ENCODE measurements at regions not wholly inside any gene's neighbourhood (a gene's known extent, or its start where the extent isn't known, plus 50 kb on each side); places are given as distances from the start of the nearest gene placed in this dataset.

GRCh38 chr12:131345521-131346436 is 365.1 kb upstream of the SFSWAP start:
- TF ChIP-seq CTCF (IDR thresholded peaks at IDR 0.05) (no peak), POLR2A (IDR thresholded peaks at IDR 0.05) (no peak)
